ENCODE measurements at regions not wholly inside any gene's neighbourhood (a gene's known extent, or its start where the extent isn't known, plus 50 kb on each side); places are given as distances from the start of the nearest gene placed in this dataset.

DNA sequence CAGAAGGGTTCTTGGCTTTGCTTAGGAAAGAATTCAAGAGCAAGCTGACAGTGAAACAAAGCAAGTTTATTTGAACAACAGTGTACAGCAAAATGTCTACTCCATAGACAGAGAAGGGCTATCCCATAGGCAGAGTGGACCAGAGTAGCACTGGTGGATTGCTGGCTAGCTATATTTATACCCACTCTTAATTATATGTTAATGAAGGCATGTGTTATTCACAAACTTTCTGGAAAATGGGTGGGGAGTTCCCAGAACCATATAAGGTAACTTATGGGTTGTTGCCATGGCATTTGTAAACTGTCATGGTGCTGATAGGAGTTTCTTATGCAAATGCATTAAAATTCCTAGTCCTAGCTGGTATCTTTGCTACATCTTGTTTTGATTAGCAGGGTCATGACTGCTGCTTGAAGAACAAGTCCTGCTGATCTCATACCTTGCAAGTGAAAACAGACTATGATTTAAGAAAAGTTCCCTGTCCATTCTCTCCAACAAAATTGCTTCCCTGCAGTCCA, 330.5 kb downstream of the BUD13 start:
- H3K36me3 ChIP-seq: no peaks in the 10 kb centered on the region
- no peak overlapping the region for H3K4me3 ChIP-seq
- no peak for DNase-seq (ENCODE audit: low spot score in 2 of 2)
- no peaks in the 10 kb centered on the region for H3K27me3 ChIP-seq
- H3K27ac ChIP-seq: no peak overlapping the region
- no peaks in the 10 kb centered on the region for H3K9me3 ChIP-seq
- H3K4me1 ChIP-seq: peaks cover 3% of the 10 kb centered on the region
- TF ChIP-seq EP300 (IDR thresholded peaks at IDR 0.05) (no peak), POLR2A (IDR thresholded peaks at IDR 0.05) (no peak), POLR2AphosphoS5 (IDR thresholded peaks at IDR 0.05) (no peak)
- TF ChIP-seq, protein P1, sequence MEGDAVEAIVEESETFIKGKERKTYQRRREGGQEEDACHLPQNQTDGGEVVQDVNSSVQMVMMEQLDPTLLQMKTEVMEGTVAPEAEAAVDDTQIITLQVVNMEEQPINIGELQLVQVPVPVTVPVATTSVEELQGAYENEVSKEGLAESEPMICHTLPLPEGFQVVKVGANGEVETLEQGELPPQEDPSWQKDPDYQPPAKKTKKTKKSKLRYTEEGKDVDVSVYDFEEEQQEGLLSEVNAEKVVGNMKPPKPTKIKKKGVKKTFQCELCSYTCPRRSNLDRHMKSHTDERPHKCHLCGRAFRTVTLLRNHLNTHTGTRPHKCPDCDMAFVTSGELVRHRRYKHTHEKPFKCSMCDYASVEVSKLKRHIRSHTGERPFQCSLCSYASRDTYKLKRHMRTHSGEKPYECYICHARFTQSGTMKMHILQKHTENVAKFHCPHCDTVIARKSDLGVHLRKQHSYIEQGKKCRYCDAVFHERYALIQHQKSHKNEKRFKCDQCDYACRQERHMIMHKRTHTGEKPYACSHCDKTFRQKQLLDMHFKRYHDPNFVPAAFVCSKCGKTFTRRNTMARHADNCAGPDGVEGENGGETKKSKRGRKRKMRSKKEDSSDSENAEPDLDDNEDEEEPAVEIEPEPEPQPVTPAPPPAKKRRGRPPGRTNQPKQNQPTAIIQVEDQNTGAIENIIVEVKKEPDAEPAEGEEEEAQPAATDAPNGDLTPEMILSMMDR (IDR thresholded peaks at IDR 0.05): no peak

DNA sequence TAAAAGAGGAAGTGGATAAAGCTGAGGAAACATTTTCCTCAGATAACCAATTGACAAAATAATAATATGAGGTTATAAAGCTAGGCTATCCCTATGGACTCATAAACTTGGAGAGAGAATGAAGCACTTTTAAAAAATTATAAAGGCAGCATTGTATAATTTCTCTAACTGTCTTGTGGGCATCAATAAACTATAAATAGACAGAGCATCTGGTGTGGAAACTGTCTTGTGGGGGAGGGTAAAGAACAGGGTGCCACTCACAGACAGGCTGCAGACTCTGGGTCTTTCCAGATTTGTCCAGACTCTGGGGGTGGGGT, 333.5 kb downstream of the BUD13 start:
- Histone ChIP-seq H3K4me1 (no peaks in the 10 kb centered on the region), H3K9me3 (no peaks in the 10 kb centered on the region), H3K4me3 (no peak overlapping the region), H3K36me3 (no peaks in the 10 kb centered on the region), H3K27ac (no peak overlapping the region), H3K27me3 (peaks cover 4% of the 10 kb centered on the region)
- no peak for DNase-seq (ENCODE audit: low spot score in 2 of 2)
- no peak for TF ChIP-seq POLR2AphosphoS5 (IDR thresholded peaks at IDR 0.05)
- no peak for TF ChIP-seq EP300 (IDR thresholded peaks at IDR 0.05)
- TF ChIP-seq, protein P1 (IDR thresholded peaks at IDR 0.05): no peak
- no peak for TF ChIP-seq POLR2A (IDR thresholded peaks at IDR 0.05)

DNA sequence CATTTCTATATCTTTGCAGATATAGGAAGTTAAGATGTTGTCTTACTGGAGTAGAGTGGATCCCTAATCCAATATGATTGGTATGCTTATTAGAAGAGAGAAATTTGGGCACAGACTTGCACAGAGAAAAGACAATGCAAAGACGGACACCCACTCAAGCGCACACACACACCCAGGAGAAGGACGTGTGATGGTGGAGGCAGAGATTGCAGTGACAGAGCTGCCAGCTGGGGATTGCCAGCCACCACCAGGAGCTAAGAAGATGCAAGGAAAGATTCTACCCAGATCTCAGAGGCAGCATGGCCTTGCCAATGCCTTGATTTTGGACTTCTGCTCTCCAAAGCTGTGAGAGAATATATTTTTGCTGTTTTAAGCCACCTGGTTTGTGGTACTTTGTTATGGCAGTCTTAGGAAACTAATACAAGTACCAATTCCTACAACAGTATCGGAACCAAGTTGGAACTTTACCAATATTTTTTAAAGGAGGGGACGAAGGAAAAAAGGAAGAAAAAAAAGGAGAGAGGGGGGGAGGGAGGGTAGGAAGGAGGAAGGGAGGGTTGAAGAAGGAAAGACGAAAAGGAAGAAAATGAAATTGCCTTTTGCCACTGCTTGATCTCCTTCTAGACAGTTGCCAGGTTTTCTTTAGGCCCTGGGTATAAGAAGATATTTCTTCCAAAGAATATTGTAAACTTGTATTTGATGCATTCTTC, 334.0 kb downstream of the BUD13 start:
- 57% methylated on average over 6 of the region's 6 CpGs for WGBS
- no peaks in the 10 kb centered on the region for H3K4me1 ChIP-seq
- TF ChIP-seq EP300 (IDR thresholded peaks at IDR 0.05) (no peak), POLR2A (IDR thresholded peaks at IDR 0.05) (no peak), POLR2AphosphoS5 (IDR thresholded peaks at IDR 0.05) (no peak)
- TF ChIP-seq, protein P1 (IDR thresholded peaks at IDR 0.05): no peak
- H3K27ac ChIP-seq: no peak overlapping the region
- H3K9me3 ChIP-seq: no peaks in the 10 kb centered on the region
- DNase-seq (ENCODE audit: low spot score in 2 of 2): no peak
- H3K4me3 ChIP-seq: no peak overlapping the region
- no peaks in the 10 kb centered on the region for H3K36me3 ChIP-seq
- peaks cover 4% of the 10 kb centered on the region for H3K27me3 ChIP-seq

DNA sequence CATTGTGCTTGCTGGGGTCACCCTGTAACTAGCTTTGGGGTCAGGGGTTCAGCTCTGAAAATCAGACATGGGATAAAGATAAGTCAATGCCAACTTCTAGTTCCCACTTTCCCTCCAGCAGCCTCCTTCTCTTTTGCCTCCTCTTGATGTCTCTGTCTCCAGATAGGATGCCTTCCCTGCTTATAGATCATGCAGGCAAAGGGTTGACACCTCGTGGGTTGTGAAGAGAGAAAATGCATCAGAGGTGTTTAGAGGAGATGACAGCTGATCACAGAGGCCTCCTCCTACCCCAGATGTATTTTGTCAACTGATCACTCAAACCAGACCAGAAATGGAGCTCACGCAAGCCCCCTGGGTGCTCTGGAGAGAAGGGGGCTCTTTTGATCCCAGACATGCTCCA, 337.8 kb downstream of the BUD13 start:
- Histone ChIP-seq H3K4me3 (no peak overlapping the region), H3K36me3 (no peaks in the 10 kb centered on the region), H3K4me1 (no peaks in the 10 kb centered on the region), H3K9me3 (no peaks in the 10 kb centered on the region), H3K27ac (no peak overlapping the region), H3K27me3 (peaks cover 4% of the 10 kb centered on the region)
- no peak for TF ChIP-seq POLR2A (IDR thresholded peaks at IDR 0.05)
- no peak for TF ChIP-seq POLR2AphosphoS5 (IDR thresholded peaks at IDR 0.05)
- no peak for TF ChIP-seq EP300 (IDR thresholded peaks at IDR 0.05)
- TF ChIP-seq, protein P1 (IDR thresholded peaks at IDR 0.05): no peak
- DNase-seq (ENCODE audit: low spot score in 2 of 2): no peak
- 58% methylated on average over 2 of the region's 2 CpGs for WGBS

DNA sequence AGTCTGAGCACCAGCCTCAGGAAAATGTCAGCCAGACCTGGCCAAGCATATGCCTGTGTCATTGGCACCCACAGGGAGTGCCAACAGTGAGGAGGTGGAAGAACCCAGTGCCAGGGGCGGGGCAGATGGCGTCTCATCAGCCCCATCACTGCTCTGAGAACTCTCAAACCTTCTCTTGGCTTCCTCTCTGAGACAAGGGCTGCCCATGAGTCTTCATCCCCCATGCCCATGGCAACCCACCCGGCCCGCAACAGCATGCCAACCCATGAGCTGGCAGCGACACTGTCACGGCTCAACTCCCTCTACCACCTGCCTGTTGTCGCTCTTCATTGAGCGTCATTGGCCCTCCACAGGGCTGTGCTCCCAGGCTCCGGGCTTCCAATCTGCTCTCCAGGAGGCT, 340.5 kb downstream of the BUD13 start:
- no peak for TF ChIP-seq POLR2A (IDR thresholded peaks at IDR 0.05)
- no peak for TF ChIP-seq POLR2AphosphoS5 (IDR thresholded peaks at IDR 0.05)
- TF ChIP-seq, protein P1 (IDR thresholded peaks at IDR 0.05): no peak
- no peak for TF ChIP-seq EP300 (IDR thresholded peaks at IDR 0.05)
- DNase-seq (ENCODE audit: low spot score in 2 of 2): no peak
- H3K9me3 ChIP-seq: no peaks in the 10 kb centered on the region
- peaks cover 4% of the 10 kb centered on the region for H3K27me3 ChIP-seq
- H3K4me3 ChIP-seq: no peak overlapping the region
- H3K36me3 ChIP-seq: no peaks in the 10 kb centered on the region
- no peak overlapping the region for H3K27ac ChIP-seq
- peaks cover 11% of the 10 kb centered on the region for H3K4me1 ChIP-seq
- 86% methylated on average over 8 of the region's 9 CpGs for WGBS

All from suprapubic skin (tissue), 4 donors.